IMR-90 (cell line): ENCODE measurements at regions not wholly inside any gene's neighbourhood (a gene's known extent, or its start where the extent isn't known, plus 50 kb on each side); places are given as distances from the start of the nearest gene placed in this dataset.

Experiments used
- ATAC-seq: fragments of 200-7000 bp; cut with Tn5 transposase; 2 replicates; pipeline ENCODE4 v1.9.1; 2020; ENCODE audit warnings: low read depth, mild to moderate bottlenecking, moderate library complexity
- BruUV-seq: library from RNA; stranded (reverse); fragments of 400-500 nt; replicated peaks from 2 replicates; lab custom pipeline; 2021; lab: Mats Ljungman, UMichigan
- CTCF ChIA-PET: fragments of 300-600 bp; formaldehyde crosslinking; extraction: SDS; loops from one replicate; lab custom pipeline; 2021; ENCODE audit warnings: antibody characterized with exemption; lab: Yijun Ruan, JAX
- POLR2A ChIA-PET: fragments of 300-600 bp; sonication (Branson Sonifier 250); formaldehyde crosslinking; loops from one replicate; lab custom pipeline; 2022; ENCODE audit warnings: antibody characterized with exemption; ENCODE audit not compliant: unreplicated experiment; lab: Charles Lee
- DNase-seq: peaks from one replicate; pipeline ENCODE4 v3.0.0; 2013
- H2AFZ ChIP-seq: replicated peaks from 2 replicates; pipeline ENCODE3; 2013; ENCODE audit warnings: low read length, mild to moderate bottlenecking; ENCODE audit not compliant: poor library complexity
- H2AK5ac ChIP-seq: 2 replicates; pipeline ENCODE4 v1.6.1; 2013; ENCODE audit warnings: low read depth, low read length, inconsistent platforms
- H2AK9ac ChIP-seq: replicated peaks from 2 replicates; pipeline ENCODE3; 2013; ENCODE audit warnings: mild to moderate bottlenecking, low read depth, low read length, moderate library complexity; ENCODE audit not compliant: poor library complexity
- H2BK120ac ChIP-seq: 2 replicates; pipeline ENCODE4 v1.6.1; 2013; ENCODE audit warnings: low read depth, low read length, inconsistent platforms
- H2BK15ac ChIP-seq: 3 replicates; pipeline ENCODE4 v1.6.1; 2013; ENCODE audit warnings: low read depth, low read length, inconsistent platforms
- H2BK20ac ChIP-seq: 2 replicates; pipeline ENCODE4 v1.6.1; 2013; ENCODE audit warnings: low read depth, mild to moderate bottlenecking, inconsistent platforms, low read length, moderate library complexity
- H2BK5ac ChIP-seq: 2 replicates; pipeline ENCODE4 v1.6.1; 2013; ENCODE audit warnings: mild to moderate bottlenecking, low read depth, low read length, inconsistent platforms; ENCODE audit not compliant: poor library complexity, severe bottlenecking
- H3K14ac ChIP-seq: replicated peaks from 2 replicates; pipeline ENCODE4 v1.6.1; 2013; ENCODE audit warnings: low read depth, low read length, inconsistent platforms
- H3K18ac ChIP-seq: 2 replicates; pipeline ENCODE4 v1.6.1; 2013; ENCODE audit warnings: low read depth, low read length, control low read depth
- H3K23ac ChIP-seq: 2 replicates; pipeline ENCODE4 v1.6.1; 2013; ENCODE audit warnings: low read depth, low read length, inconsistent platforms
- H3K27ac ChIP-seq: 2 replicates; pipeline ENCODE4 v1.5.1; 2013; ENCODE audit warnings: mild to moderate bottlenecking, control low read depth, low read length; ENCODE audit not compliant: insufficient read depth
- H3K27me3 ChIP-seq: 2 replicates; pipeline ENCODE4 v1.6.1; 2013; ENCODE audit warnings: low read length; ENCODE audit not compliant: control insufficient read depth, insufficient read depth
- H3K36me3 ChIP-seq: 2 replicates; pipeline ENCODE4 v1.6.1; 2013; ENCODE audit warnings: low read length, mixed read lengths; ENCODE audit not compliant: control insufficient read depth, insufficient read depth
- H3K4ac ChIP-seq: 2 replicates; pipeline ENCODE4 v1.6.1; 2013; ENCODE audit warnings: low read depth, low read length, inconsistent platforms
- H3K4me1 ChIP-seq: 2 replicates; pipeline ENCODE4 v1.6.1; 2013; ENCODE audit warnings: low read length, mixed read lengths; ENCODE audit not compliant: control insufficient read depth, insufficient read depth
- H3K4me2 ChIP-seq: 2 replicates; pipeline ENCODE4 v1.6.1; 2013; ENCODE audit warnings: low read depth, mild to moderate bottlenecking, control low read depth, low read length, moderate library complexity
- H3K4me3 ChIP-seq: 2 replicates; pipeline ENCODE4 v1.5.1; 2013; ENCODE audit warnings: low read depth, mild to moderate bottlenecking, control low read depth, low read length, moderate library complexity; ENCODE audit not compliant: insufficient read depth
- H3K56ac ChIP-seq: 2 replicates; pipeline ENCODE4 v1.6.1; 2013; ENCODE audit warnings: low read length, inconsistent platforms; ENCODE audit not compliant: insufficient read depth; ENCODE audit errors: extremely low read depth
- H3K79me1 ChIP-seq, 2 experiments: 2 replicates each; pipeline ENCODE4 v1.6.1; 2013; ENCODE audit warnings: low read length in 2 of 2, inconsistent platforms in 1 of 2, low read depth in 1 of 2
- H3K9ac ChIP-seq: 2 replicates; pipeline ENCODE4 v1.6.1; 2013; ENCODE audit warnings: low read depth, low read length, control low read depth
- H3K9me1 ChIP-seq: 2 replicates; pipeline ENCODE4 v1.6.1; 2013; ENCODE audit warnings: low read length, inconsistent platforms; ENCODE audit not compliant: insufficient read depth
- H3K9me3 ChIP-seq: 2 replicates; pipeline ENCODE4 v1.6.1; 2013; ENCODE audit warnings: low read length; ENCODE audit not compliant: control insufficient read depth, insufficient read depth
- H4K20me1 ChIP-seq: 2 replicates; pipeline ENCODE4 v1.6.1; 2013; ENCODE audit warnings: low read length, inconsistent platforms; ENCODE audit not compliant: insufficient read depth
- H4K5ac ChIP-seq: 2 replicates; pipeline ENCODE4 v1.6.1; 2013; ENCODE audit warnings: mild to moderate bottlenecking, low read depth, low read length, control low read depth
- H4K8ac ChIP-seq, 2 experiments: 2 replicates each; pipeline ENCODE4 v1.6.1; 2013; ENCODE audit warnings: low read depth in 2 of 2, low read length in 2 of 2, control low read depth in 1 of 2, inconsistent platforms in 1 of 2
- H4K91ac ChIP-seq: 2 replicates; pipeline ENCODE4 v1.6.1; 2013; ENCODE audit warnings: low read depth, low read length, inconsistent platforms; ENCODE audit not compliant: insufficient read depth
- BHLHE40 ChIP-seq: fragments of 150-350 bp; IDR thresholded peaks from 2 replicates; pipeline ENCODE4 v1.6.1; 2016; ENCODE audit warnings: mild to moderate bottlenecking, low read depth, low read length
- CEBPB ChIP-seq: IDR thresholded peaks from 2 replicates; pipeline ENCODE4 v1.6.1; 2012; ENCODE audit warnings: low read depth, low read length, improper control_type of control experiment
- CHD1 ChIP-seq: IDR thresholded peaks from 2 replicates; pipeline ENCODE4 v1.6.1; 2012; ENCODE audit warnings: low read depth, low read length, improper control_type of control experiment
- CTCF ChIP-seq: conservative IDR thresholded peaks from 2 replicates; pipeline ENCODE4 v1.5.1; 2012; ENCODE audit warnings: mild to moderate bottlenecking, low read depth, low read length, improper control_type of control experiment
- MAFK ChIP-seq: IDR thresholded peaks from 2 replicates; pipeline ENCODE4 v1.6.1; 2012; ENCODE audit warnings: low read depth, low read length, improper control_type of control experiment
- RAD21 ChIP-seq: IDR thresholded peaks from 2 replicates; pipeline ENCODE4 v1.6.1; 2012; ENCODE audit warnings: low read length, improper control_type of control experiment
- RFX5 ChIP-seq: IDR thresholded peaks from 2 replicates; pipeline ENCODE4 v1.8.0; 2012; ENCODE audit warnings: low read depth, mild to moderate bottlenecking, low read length, moderate library complexity
- SMC3 ChIP-seq: fragments of 150-350 bp; IDR thresholded peaks from 2 replicates; pipeline ENCODE4 v1.6.1; 2016; ENCODE audit warnings: low read depth, mild to moderate bottlenecking, antibody characterized with exemption, low read length, moderate library complexity
- WGBS, 2 experiments: methylation state at CpG; one replicate each; pipeline versions ENCODE4 v1.1.5 to v1.1.7; 2013; ENCODE audit warnings: missing lambda C conversion rate in 2 of 2; ENCODE audit not compliant: insufficient read length in 1 of 2; ENCODE audit errors: extremely low coverage in 2 of 2; 5-methylcytosine and 5-hydroxymethylcytosine counted together
- dilution Hi-C: fragments of 300-500 bp; cut with HindIII; formaldehyde crosslinking; loops from one replicate; pipeline ENCODE4 v1.14.3; 2018; ENCODE audit warnings: low sequenced_read_pairs; ENCODE audit not compliant: unreplicated experiment
- in situ Hi-C: fragments of 300-500 bp; cut with MboI; formaldehyde crosslinking; loops from 3 replicates; pipeline ENCODE4 v1.14.3; 2019; ENCODE audit warnings: low sequenced_read_pairs, inconsistent platforms, mixed read lengths
- intact Hi-C: fragments of 100-400 bp; cut with micrococcal nuclease; formaldehyde crosslinking; loops from 2 replicates; pipeline ENCODE4 v1.10.0; 2022

GRCh38 chr9:79895232-79895631, 323.5 kb downstream of the TLE4 start:
- Histone ChIP-seq H4K5ac (no peak overlapping the region), H2BK5ac (no peak overlapping the region), H3K9me3 (no peaks in the 10 kb centered on the region), H4K91ac (no peak overlapping the region), H3K4me2 (no peak overlapping the region), H3K27me3 (peaks cover 4% of the 10 kb centered on the region; the same call in 1 of the 2 replicates), H2AK9ac (no peak overlapping the region), H3K27ac (no peak overlapping the region), H3K23ac (no peak overlapping the region), H3K18ac (no peak overlapping the region), H3K4me1 (no peaks in the 10 kb centered on the region), H3K36me3 (no peaks in the 10 kb centered on the region), H3K4me3 (no peak overlapping the region), H3K9ac (no peak overlapping the region), H4K20me1 (no peaks in the 10 kb centered on the region), H4K8ac (no peak overlapping the region), H2AK5ac (no peak overlapping the region), H3K56ac (no peak overlapping the region), H2BK15ac (no peak overlapping the region), H2AFZ (no peak overlapping the region), H2BK120ac (no peak overlapping the region), H3K14ac (no peak overlapping the region), H3K4ac (no peak overlapping the region), H3K9me1 (0 out of 2 replicates have a peak, but pooled peaks cover 3% of the 10 kb centered on the region), H3K79me1 (no peaks in the 10 kb centered on the region), H2BK20ac (no peak overlapping the region)
- no peak for DNase-seq
- ChIA-PET POLR2A (no interaction called here), CTCF (interaction anchor here (0.6 kb wide), 1 partner anchor 541 kb away, joined by 3 read pairs; no protein-coding TSS in a partner anchor)
- dilution Hi-C loops = no loop called here
- intact Hi-C loops = no loop called here
- BruUV-seq = no TSS peak
- in situ Hi-C loops = no loop called here
- no peak for ATAC-seq
- WGBS, 2 experiments = no CpG with 5 or more reads among the region's 6 CpGs
- TF ChIP-seq SMC3 (no peak), BHLHE40 (no peak), CEBPB (no peak), MAFK (no peak), RAD21 (no peak), CTCF (no peak), CHD1 (no peak), RFX5 (no peak)
